ENCODE measurements at regions not wholly inside any gene's neighbourhood (a gene's known extent, or its start where the extent isn't known, plus 50 kb on each side); places are given as distances from the start of the nearest gene placed in this dataset.

- no peak for TF ChIP-seq CTCF (IDR thresholded peaks at IDR 0.05; ENCODE audit: borderline replicate concordance, extremely low read depth, low read length, poor library complexity, severe bottlenecking)
- TF ChIP-seq EZH2 (IDR thresholded peaks at IDR 0.05; ENCODE audit: borderline replicate concordance, low read depth, low read length, severe bottlenecking), result no peak
Measured at GRCh38 chr11:15707971-15708370, 593.2 kb downstream of the INSC start.
